ENCODE measurements at regions not wholly inside any gene's neighbourhood (a gene's known extent, or its start where the extent isn't known, plus 50 kb on each side); places are given as distances from the start of the nearest gene placed in this dataset.

DNA sequence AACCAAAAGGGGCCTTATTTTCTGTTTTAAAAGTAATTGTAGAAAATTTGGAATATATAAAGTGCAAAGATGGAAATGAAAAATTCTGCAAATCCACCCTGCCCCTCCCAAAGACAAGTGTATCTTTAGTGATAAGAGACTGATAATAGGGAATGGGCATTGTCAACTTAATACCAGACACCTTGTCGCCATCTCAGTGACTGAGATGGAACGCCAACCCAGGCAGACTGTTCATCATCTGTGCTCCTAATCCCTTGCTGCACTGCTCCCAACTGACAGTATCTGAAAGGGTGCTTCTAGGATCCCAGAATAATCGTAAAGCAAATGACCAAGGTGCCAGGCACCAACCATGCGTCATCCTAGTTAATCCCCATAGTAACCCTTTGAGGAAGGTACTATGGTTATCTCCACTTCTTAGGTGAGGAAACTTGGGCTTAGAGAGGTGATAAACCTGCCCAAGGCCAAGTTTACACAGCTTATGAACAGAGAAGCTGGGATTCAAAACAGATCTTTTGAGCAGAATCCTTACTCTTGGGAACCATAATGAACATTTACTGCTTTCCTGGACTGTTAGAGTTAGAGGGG, 583.7 kb downstream of the GATA3 start:
- TF ChIP-seq, protein P1, sequence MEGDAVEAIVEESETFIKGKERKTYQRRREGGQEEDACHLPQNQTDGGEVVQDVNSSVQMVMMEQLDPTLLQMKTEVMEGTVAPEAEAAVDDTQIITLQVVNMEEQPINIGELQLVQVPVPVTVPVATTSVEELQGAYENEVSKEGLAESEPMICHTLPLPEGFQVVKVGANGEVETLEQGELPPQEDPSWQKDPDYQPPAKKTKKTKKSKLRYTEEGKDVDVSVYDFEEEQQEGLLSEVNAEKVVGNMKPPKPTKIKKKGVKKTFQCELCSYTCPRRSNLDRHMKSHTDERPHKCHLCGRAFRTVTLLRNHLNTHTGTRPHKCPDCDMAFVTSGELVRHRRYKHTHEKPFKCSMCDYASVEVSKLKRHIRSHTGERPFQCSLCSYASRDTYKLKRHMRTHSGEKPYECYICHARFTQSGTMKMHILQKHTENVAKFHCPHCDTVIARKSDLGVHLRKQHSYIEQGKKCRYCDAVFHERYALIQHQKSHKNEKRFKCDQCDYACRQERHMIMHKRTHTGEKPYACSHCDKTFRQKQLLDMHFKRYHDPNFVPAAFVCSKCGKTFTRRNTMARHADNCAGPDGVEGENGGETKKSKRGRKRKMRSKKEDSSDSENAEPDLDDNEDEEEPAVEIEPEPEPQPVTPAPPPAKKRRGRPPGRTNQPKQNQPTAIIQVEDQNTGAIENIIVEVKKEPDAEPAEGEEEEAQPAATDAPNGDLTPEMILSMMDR (IDR thresholded peaks at IDR 0.05; ENCODE audit: extremely low read depth in 1 of 2, insufficient read depth in 1 of 2, low read depth in 1 of 2, low read length in 2 of 2), result no peak
- TF ChIP-seq EZH2 (IDR thresholded peaks at IDR 0.05; ENCODE audit: borderline replicate concordance, low read depth, low read length, severe bottlenecking), result no peak

Measured in endothelial cell of umbilical vein (primary cell).